HG02938 (cell line): ENCODE measurements at regions not wholly inside any gene's neighbourhood (a gene's known extent, or its start where the extent isn't known, plus 50 kb on each side); places are given as distances from the start of the nearest gene placed in this dataset.
A peak's percentile ranks its signal among the peaks of the same experiment; 100 is the strongest.

Experiments used
- ATAC-seq: cut with Tn5 transposase; IDR thresholded peaks from one replicate; pipeline ENCODE4 v1.9.1; 2021; ENCODE audit warnings: mild to moderate bottlenecking, moderate library complexity; ENCODE audit not compliant: unreplicated experiment

DNA sequence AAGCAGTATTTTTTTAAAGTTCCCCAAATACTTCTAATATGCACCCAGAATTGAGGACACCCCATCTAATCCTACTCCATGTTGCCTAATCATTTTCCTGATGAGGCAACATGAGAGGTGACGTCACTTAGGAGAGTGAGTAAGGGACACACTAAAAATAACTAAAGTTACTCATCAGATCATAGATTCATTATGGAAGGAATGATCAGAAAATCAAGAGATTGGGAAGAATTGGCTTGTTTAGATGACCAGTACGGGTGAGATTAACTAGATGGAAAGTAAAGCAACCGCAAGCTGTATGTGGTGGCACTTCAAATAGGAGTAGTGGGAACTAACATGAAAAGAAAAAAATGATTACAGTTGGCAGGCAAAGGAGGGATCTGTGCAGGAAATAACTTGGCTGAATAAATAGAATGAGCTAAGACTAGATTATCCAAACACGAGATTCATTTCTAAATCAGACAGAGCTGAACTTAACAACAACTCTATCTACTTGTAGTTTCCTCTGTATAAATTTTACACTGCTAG lies 61.4 kb upstream of the CXADR start:
- no peak for ATAC-seq

DNA sequence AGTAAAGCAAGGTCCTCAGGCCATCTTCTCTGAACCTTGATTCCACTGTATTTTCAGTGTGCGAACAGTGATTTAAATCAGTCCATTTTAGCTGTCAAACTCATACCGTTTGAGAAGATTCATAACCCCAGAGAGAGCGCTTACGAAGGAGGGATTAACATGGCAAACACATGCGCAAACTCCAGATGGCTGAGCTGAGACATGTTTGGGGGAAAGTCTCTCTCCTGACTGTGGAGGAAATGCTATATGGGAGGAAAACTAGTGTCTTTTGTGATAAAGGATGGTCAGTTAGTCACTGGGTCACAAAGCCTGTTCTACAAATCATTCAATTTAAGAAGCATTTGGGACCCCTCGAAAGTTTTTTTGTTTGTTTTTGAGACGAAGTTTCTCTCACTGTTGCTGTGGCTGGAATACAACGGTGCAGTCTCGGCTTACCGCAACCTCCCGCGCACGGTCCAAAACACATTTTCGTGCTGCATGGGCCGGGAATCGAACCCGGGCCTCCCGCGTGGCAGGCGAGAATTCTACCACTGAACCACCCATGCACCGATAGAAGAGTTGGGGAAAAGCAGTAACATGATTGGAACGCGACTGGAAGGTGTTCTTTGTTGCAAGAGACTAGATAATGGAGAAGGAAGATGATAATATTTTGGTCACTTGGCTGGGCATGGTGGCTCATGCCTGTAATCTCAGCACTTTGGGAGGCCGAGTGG lies 58.4 kb upstream of the CXADR start:
- ATAC-seq, result peak; percentile 78

DNA sequence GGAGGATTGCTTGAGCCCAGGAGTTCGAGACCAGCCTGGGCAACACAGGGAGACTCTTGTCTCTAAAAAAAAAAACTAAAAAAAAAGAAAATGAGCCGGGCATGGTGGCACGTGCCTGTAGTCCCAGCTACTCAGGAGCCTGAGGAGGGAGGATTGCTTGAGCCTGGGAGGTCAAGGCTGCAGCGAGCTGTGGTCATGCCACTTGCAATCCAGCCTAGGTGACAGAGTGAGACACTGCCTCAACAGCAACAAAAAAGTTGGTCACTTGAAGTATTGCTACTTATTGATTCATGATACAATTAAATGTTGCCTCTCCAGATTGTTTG lies 57.9 kb upstream of the CXADR start:
- no peak for ATAC-seq

DNA sequence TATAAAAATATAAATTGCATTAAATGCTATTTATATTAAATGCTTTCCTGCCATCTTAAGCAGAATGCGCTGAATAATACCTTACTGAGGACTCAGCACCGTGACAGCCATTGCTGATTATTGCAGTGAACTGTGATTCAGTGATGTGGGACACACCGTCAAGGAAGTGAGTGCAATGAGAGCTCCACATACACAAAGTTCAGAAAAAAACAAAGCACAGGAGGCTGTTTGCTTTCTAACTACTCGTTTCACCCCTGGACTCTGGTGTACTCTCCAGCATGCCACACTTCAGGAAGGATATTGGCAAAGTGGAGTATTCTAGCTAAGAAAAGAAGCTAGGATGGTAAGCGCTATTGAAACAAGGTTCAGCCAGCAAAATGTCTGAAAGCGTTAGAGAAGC lies 57.4 kb upstream of the CXADR start:
- ATAC-seq, result no peak

DNA sequence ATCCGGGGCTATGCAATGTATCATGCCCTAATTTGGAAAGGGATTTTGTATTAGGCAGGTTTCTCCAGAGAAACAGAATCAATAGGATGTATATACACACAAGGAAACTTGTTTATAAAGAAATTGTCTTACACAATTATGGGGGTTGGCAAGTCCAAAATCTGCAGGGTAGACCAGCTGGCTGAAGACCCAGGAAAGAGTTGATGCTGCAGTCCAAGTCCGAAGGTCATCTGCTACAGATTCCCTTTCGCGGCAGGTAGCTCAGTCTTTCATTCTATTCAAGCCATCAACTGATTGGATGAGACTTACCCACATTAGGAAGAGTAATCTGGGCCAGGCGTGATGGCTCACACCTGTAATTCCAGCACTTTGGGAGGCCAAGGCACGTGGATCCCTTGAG lies 54.6 kb upstream of the CXADR start:
- no peak for ATAC-seq

DNA sequence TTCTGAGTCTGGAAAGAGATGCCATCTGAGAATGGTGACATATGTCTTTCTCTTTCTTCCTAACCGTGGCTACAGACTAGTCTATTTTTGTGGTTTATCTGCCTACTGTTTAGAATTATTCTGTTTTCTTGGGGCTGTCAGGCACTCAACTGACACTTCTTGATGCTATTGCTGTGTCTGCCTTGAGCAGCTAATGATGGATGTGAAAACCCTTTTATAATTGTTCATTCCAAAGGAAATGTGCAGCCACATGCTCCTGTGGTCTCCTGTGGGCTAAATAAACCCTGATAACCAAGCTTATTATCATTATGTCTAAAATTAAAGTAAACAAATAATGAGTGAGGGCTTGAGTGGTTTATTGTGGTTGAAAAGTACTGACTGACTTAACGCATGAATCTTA lies 52.7 kb upstream of the CXADR start:
- ATAC-seq, result no peak

DNA sequence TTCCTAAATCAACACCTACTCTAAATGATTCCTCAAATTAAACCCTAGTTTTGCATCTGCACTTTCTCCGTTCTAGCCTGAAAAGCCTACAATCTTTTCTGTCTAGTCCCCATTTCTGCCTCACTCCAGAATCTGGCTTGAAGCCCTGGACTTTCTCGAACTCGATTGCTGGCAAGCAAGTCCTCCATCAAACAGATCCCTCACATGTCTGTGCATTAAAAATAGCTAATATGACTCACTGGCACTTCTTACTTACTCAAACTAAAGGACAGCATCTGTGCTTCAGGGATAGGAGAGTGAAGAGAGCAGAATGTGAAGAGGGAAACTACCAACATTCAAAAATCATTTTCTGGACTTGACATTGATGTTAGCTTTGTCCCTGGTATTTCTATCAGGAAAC lies 51.8 kb upstream of the CXADR start:
- ATAC-seq, result no peak

DNA sequence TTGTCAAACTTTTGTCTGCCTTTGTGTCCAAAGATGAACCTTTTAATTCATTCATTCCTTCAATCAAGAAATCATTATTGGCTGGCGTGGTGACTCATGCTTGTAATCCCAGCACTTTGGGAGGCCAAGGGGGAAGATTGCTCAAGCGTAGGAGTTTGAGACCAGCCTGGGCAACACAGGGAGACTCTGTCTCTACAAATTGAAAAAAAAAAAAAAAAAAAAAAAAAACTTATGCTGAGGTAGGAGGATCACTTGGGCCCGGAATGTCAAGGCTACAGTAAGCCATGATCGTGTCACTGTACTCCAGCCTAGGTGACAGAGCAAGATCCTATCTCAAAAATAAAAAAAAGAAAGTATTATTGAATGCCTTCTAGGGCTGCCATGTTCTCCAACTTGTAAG lies 51.3 kb upstream of the CXADR start:
- no peak for ATAC-seq

DNA sequence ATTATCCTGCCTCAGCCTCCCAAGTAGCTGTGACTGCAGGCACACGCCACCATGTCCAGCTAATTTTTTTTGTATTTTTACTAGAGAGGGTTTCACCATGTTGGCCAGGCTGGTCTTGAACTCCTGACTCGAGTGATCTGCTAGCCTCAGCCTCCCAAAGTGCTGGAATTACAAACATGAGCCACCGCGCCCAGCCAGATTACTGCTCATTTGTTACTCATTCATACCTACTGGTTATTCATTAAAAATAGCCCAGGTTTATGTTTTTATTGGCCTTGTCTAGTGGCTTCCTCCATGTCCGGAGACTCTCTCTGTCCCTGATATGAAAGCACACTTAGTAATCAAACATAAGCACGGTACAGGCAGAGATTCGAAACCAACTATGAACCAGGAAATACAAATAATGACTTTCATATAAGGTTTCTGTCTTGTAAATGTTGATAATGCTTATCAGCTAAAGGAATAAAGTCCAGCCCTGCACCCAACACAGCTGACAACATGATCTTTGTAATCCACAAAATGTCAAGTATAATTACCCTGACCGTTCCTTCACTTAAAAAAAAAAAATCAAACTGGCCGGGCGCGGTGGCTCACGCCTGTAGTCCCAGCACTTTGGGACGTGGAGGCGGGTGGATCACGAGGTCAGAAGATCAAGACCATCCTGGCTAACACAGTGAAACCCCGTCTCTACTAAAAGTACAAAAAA lies 50.4 kb upstream of the CXADR start:
- ATAC-seq, result no peak
